Fibroblast of mammary gland (primary cell): ENCODE measurements at regions not wholly inside any gene's neighbourhood (a gene's known extent, or its start where the extent isn't known, plus 50 kb on each side); places are given as distances from the start of the nearest gene placed in this dataset.
"Not testable (repeated sequence)": the region's sequence is repeated elsewhere in the genome, so short reads cannot be mapped to it uniquely, and the experiment has no call there.

ENCODE experiments used
- DNase-seq: peaks from one replicate; pipeline ENCODE4 v3.0.0-alpha.2; 2010; ENCODE audit warnings: low read depth
- H3K4me3 ChIP-seq: 2 replicates; pipeline ENCODE4 v1.5.1; 2011; ENCODE audit warnings: low read depth, mild to moderate bottlenecking, low read length, moderate library complexity; ENCODE audit not compliant: control insufficient read depth
- CTCF ChIP-seq: conservative IDR thresholded peaks from 2 replicates; pipeline ENCODE4 v1.5.1; 2011; ENCODE audit warnings: low read depth, low read length, inconsistent platforms; ENCODE audit not compliant: control insufficient read depth, insufficient read depth

- no peak for TF ChIP-seq CTCF
- DNase-seq, result no peak
- peak overlapping the region; percentile 59 for H3K4me3 ChIP-seq
Observed at GRCh38 chr1:148389027-148389339, 94.1 kb downstream of the PPIAL4G start.

- DNase-seq, result peak; percentile 96
- H3K4me3 ChIP-seq, result peak overlapping the region; percentile 59
- no peak for TF ChIP-seq CTCF
Observed at GRCh38 chr1:148388260-148389026, 94.7 kb downstream of the PPIAL4G start.

- H3K4me3 ChIP-seq, result peak overlapping the region; percentile 59
- not testable (repeated sequence) for DNase-seq
Observed at GRCh38 chr1:148387949-148388259, 95.2 kb downstream of the PPIAL4G start.

- DNase-seq, H3K4me3 ChIP-seq: not testable (repeated sequence)
Observed at GRCh38 chr1:148387122-148387948, 95.8 kb downstream of the PPIAL4G start.

- no peak for DNase-seq
- no peak overlapping the region for H3K4me3 ChIP-seq
- no peak for TF ChIP-seq CTCF
Observed at GRCh38 chr1:148386617-148387016, 96.5 kb downstream of the PPIAL4G start.

GRCh38 chr1:148386031-148386398, 97.1 kb downstream of the PPIAL4G start:
- not testable (repeated sequence) for H3K4me3 ChIP-seq, DNase-seq

GRCh38 chr1:148385371-148386030, 97.6 kb downstream of the PPIAL4G start:
- DNase-seq, result no peak
- TF ChIP-seq CTCF, result no peak
- H3K4me3 ChIP-seq, result no peak overlapping the region

GRCh38 chr1:148383966-148384365, 99.1 kb downstream of the PPIAL4G start:
- TF ChIP-seq CTCF, result no peak
- DNase-seq, result no peak
- no peak overlapping the region for H3K4me3 ChIP-seq
